ENCODE measurements at regions not wholly inside any gene's neighbourhood (a gene's known extent, or its start where the extent isn't known, plus 50 kb on each side); places are given as distances from the start of the nearest gene placed in this dataset.

GRCh38 chr17:12519956-12520594 lies 145.6 kb upstream of the MYOCD start:
- WGBS (ENCODE audit: extremely low coverage, insufficient read length, low lambda C conversion rate), result no CpG with 5 or more reads among the region's 7 CpGs

More at GRCh38 chr17:12519956-12520594, 145.6 kb upstream of the MYOCD start:
- no peak overlapping the region for H3K27ac Mint-ChIP-seq
- DNase-seq, result no peak
- H3K9me3 ChIP-seq (ENCODE audit: control insufficient read depth, low read depth, low read length), result no peaks in the 10 kb centered on the region
- H3K18ac ChIP-seq (ENCODE audit: insufficient read length, low read depth, low read length), result no peak overlapping the region
- H2AK5ac ChIP-seq (ENCODE audit: insufficient read length, low read length), result no peak overlapping the region
- no peaks in the 10 kb centered on the region; the same call in 1 of the 2 replicates for H3K4me1 ChIP-seq (ENCODE audit: insufficient read depth, low read length)
- H4K8ac ChIP-seq (replicated peaks; ENCODE audit: insufficient read length, low read depth, low read length), result no peak overlapping the region
- no peak overlapping the region for H4K5ac ChIP-seq (ENCODE audit: insufficient read length, low read depth, low read length)
- no peaks in the 10 kb centered on the region for H4K20me1 ChIP-seq (ENCODE audit: control insufficient read depth, insufficient read depth, insufficient read length)
- H3K23me2 ChIP-seq (ENCODE audit: insufficient read length, low read depth, low read length, poor library complexity, severe bottlenecking), result no peaks in the 10 kb centered on the region
- peaks cover 4 to 11% of the 10 kb centered on the region in 2 experiments; a peak in 3 of 4 replicates for H3K4me1 Mint-ChIP-seq
- no peak overlapping the region for H3K4me3 Mint-ChIP-seq
- no peak overlapping the region for H2BK20ac ChIP-seq (ENCODE audit: low read depth, low read length, poor library complexity, severe bottlenecking)
- no peak overlapping the region for H2BK120ac ChIP-seq (ENCODE audit: low read depth, low read length, poor library complexity, severe bottlenecking)
- H3T11ph ChIP-seq (ENCODE audit: low read length), result no peak overlapping the region
- no peaks in the 10 kb centered on the region for H3K9me3 Mint-ChIP-seq
- no peaks in the 10 kb centered on the region for H3K36me3 Mint-ChIP-seq (ENCODE audit: insufficient read depth in 1 of 3, low read depth in 3 of 3)
- H3K79me1 ChIP-seq (ENCODE audit: insufficient read depth, low read depth, low read length, poor library complexity, severe bottlenecking), result no peaks in the 10 kb centered on the region
- H3K79me2 ChIP-seq (ENCODE audit: insufficient read depth, low read length), result no peaks in the 10 kb centered on the region
- no peak overlapping the region for H3K14ac ChIP-seq (ENCODE audit: insufficient read depth, low read length)
- no peak overlapping the region for H3K9ac ChIP-seq (ENCODE audit: extremely low read depth, insufficient read length, low read length)
- H3K27ac ChIP-seq (ENCODE audit: insufficient read length, low read depth, low read length), result no peak overlapping the region
- no peak overlapping the region for H2BK12ac ChIP-seq (ENCODE audit: insufficient read length, low read depth, low read length)
- H3K4ac ChIP-seq (ENCODE audit: low read depth, low read length), result no peak overlapping the region
- H3K4me2 ChIP-seq (ENCODE audit: insufficient read depth, insufficient read length, low read length), result no peak overlapping the region
- H3K23ac ChIP-seq (ENCODE audit: insufficient read length, low read depth, low read length), result no peak overlapping the region
- H2BK15ac ChIP-seq (ENCODE audit: low read depth, low read length), result no peak overlapping the region
- H2AFZ ChIP-seq (ENCODE audit: low read length), result no peak overlapping the region
- H3K27me3 Mint-ChIP-seq (ENCODE audit: low read depth), result no peaks in the 10 kb centered on the region
- H2BK5ac ChIP-seq (ENCODE audit: insufficient read length, low read length), result no peak overlapping the region
- H3K27me3 ChIP-seq (ENCODE audit: insufficient read depth, low read length), result no peaks in the 10 kb centered on the region
- no peak overlapping the region for H4K91ac ChIP-seq (ENCODE audit: insufficient read length, low read depth, low read length)
- H3K56ac ChIP-seq (ENCODE audit: insufficient read length, low read depth, low read length), result no peak overlapping the region
- TF ChIP-seq CTCF (conservative IDR thresholded peaks at IDR 0.05), result no peak

All from H9 (cell line).